HL-60/S4 treated with phorbol 12-myristate 13-acetate at 8.2 ng/mL for 4 days and 3 days (cell line): ENCODE measurements at regions not wholly inside any gene's neighbourhood (a gene's known extent, or its start where the extent isn't known, plus 50 kb on each side); places are given as distances from the start of the nearest gene placed in this dataset.
"Not testable (repeated sequence)": the region's sequence is repeated elsewhere in the genome, so short reads cannot be mapped to it uniquely, and the experiment has no call there.

Source experiments
- in situ Hi-C: fragments of 300-500 bp; cut with MboI; formaldehyde crosslinking; loops from 2 replicates; pipeline ENCODE4 v1.15.0; 2022; ENCODE audit warnings: low sequenced_read_pairs

- in situ Hi-C loops, result not testable (repeated sequence)
Measured at GRCh38 chr12:112697441-112697840, 94.1 kb upstream of the RPH3A start.

GRCh38 chr12:112705037-112705632 lies 86.4 kb upstream of the RPH3A start:
- in situ Hi-C loops, result no loop called here

- in situ Hi-C loops, result no loop called here
Measured at GRCh38 chr12:112710414-112710813, 81.1 kb upstream of the RPH3A start.

- in situ Hi-C loops, result no loop called here
Measured at GRCh38 chr12:112711026-112711425, 80.5 kb upstream of the RPH3A start.

- in situ Hi-C loops, result no loop called here
Measured at GRCh38 chr12:112711507-112711906, 80.0 kb upstream of the RPH3A start.

- in situ Hi-C loops, result not testable (repeated sequence)
Measured at GRCh38 chr12:112712751-112713150, 78.8 kb upstream of the RPH3A start.

- in situ Hi-C loops, result no loop called here
Measured at GRCh38 chr12:112713471-112713870, 78.1 kb upstream of the RPH3A start.

GRCh38 chr12:112714166-112714710 lies 77.3 kb upstream of the RPH3A start:
- in situ Hi-C loops, result no loop called here

GRCh38 chr12:112716099-112717093 lies 75.2 kb upstream of the RPH3A start:
- in situ Hi-C loops, result no loop called here

- in situ Hi-C loops, result no loop called here
Measured at GRCh38 chr12:112728864-112729263, 62.7 kb upstream of the RPH3A start.

- in situ Hi-C loops, result no loop called here
Measured at GRCh38 chr12:112734859-112735695, 56.5 kb upstream of the RPH3A start.

GRCh38 chr12:112738531-112738930 lies 53.0 kb upstream of the RPH3A start:
- in situ Hi-C loops, result no loop called here

- in situ Hi-C loops, result no loop called here
Measured at GRCh38 chr12:112740387-112740934, 51.1 kb upstream of the RPH3A start.

GRCh38 chr12:112741106-112741505 lies 50.4 kb upstream of the RPH3A start:
- in situ Hi-C loops, result no loop called here
